K562 (cell line): ENCODE measurements at regions not wholly inside any gene's neighbourhood (a gene's known extent, or its start where the extent isn't known, plus 50 kb on each side); places are given as distances from the start of the nearest gene placed in this dataset.

Source experiments
- ATAC-seq: fragments of 200-7000 bp; cut with Tn5 transposase; 3 replicates; pipeline ENCODE4 v1.9.1; 2020; ENCODE audit warnings: moderate library complexity
- BruUV-seq: library from RNA; stranded (reverse); fragments of 400-500 nt; replicated peaks from 2 replicates; lab custom pipeline; 2021; lab: Mats Ljungman, UMichigan
- CTCF ChIA-PET: fragments of 300-600 bp; formaldehyde crosslinking; extraction: SDS; loops from one replicate; lab custom pipeline; 2021; ENCODE audit warnings: low intra/inter-chr PET ratio; lab: Yijun Ruan, JAX
- POLR2A ChIA-PET: fragments of 300-600, 350-650 bp; sonication (Branson Sonifier 250); formaldehyde crosslinking; extraction: SDS; loops from one replicate; lab custom pipeline; 2021; ENCODE audit warnings: antibody characterized with exemption, inconsistent platforms; lab: Yijun Ruan, JAX
- DNase-seq, 4 experiments: peaks; one replicate each; pipeline versions ENCODE4 v3.0.0 to v3.0.0-alpha.2; 2011 to 2018; ENCODE audit warnings: low spot score in 3 of 4, mixed read lengths in 3 of 4; ENCODE audit errors: extremely low read depth in 1 of 4
- FAIRE-seq: peaks from 2 replicates; lab custom pipeline; 2011; peaks lifted over from hg19 to GRCh38; lab: Jason Lieb, UNC
- H2AFZ ChIP-seq: 2 replicates; pipeline ENCODE4 v1.6.0; 2011; ENCODE audit warnings: low read depth, low read length, control low read depth, inconsistent platforms
- H3K27ac ChIP-seq: fragments of 200-600 bp; 3 replicates; pipeline ENCODE4 v1.8.0; 2011; ENCODE audit warnings: low read depth, mild to moderate bottlenecking, control low read depth, inconsistent platforms, low read length, moderate library complexity, mixed read lengths; ENCODE audit errors: extremely low read depth
- H3K27me3 ChIP-seq, 2 experiments: fragments of 300-600 bp in 1 of 2; 2 replicates in 1 of 2; 3 replicates in 1 of 2; pipeline versions ENCODE4 v1.6.0 to v1.8.0; 2011; ENCODE audit warnings: inconsistent platforms in 2 of 2, low read length in 2 of 2, mild to moderate bottlenecking in 1 of 2, mixed read lengths in 1 of 2, moderate library complexity in 1 of 2; ENCODE audit not compliant: control insufficient read depth in 2 of 2, insufficient read depth in 2 of 2
- H3K36me3 ChIP-seq: fragments of 300-600 bp; 3 replicates; pipeline ENCODE4 v1.8.0; 2011; ENCODE audit warnings: mild to moderate bottlenecking, low read length, inconsistent platforms; ENCODE audit not compliant: control insufficient read depth, insufficient read depth
- H3K4me1 ChIP-seq, 2 experiments: fragments of 200-600 bp in 1 of 2; replicated peaks in 1 of 2; 2 replicates in 1 of 2; 3 replicates in 1 of 2; pipeline versions ENCODE4 v1.5.1 to v1.8.0; 2011; ENCODE audit warnings: inconsistent platforms in 2 of 2, low read length in 2 of 2, mild to moderate bottlenecking in 1 of 2, mixed read lengths in 1 of 2, moderate library complexity in 1 of 2; ENCODE audit not compliant: control insufficient read depth in 2 of 2, insufficient read depth in 2 of 2
- H3K4me2 ChIP-seq: 2 replicates; pipeline ENCODE4 v1.6.1; 2011; ENCODE audit warnings: low read length, control low read depth, inconsistent platforms, mixed read lengths; ENCODE audit not compliant: insufficient read depth
- H3K4me3 ChIP-seq: fragments of 200-600 bp; sonication (generic), shearing (Covaris generic); 2 replicates; pipeline ENCODE4 v1.5.1; 2016; ENCODE audit warnings: control low read depth, inconsistent platforms
- H3K79me2 ChIP-seq: fragments of 200-600 bp; 3 replicates; pipeline ENCODE4 v1.8.0; 2011; ENCODE audit warnings: low read length, inconsistent platforms; ENCODE audit not compliant: control insufficient read depth, insufficient read depth
- H3K9ac ChIP-seq, 2 experiments: 2 replicates each; pipeline versions ENCODE4 v1.6.0 to v1.6.1; 2011; ENCODE audit warnings: low read depth in 2 of 2, low read length in 2 of 2, control low read depth in 1 of 2, inconsistent platforms in 1 of 2, mild to moderate bottlenecking in 1 of 2, mixed read lengths in 1 of 2; ENCODE audit not compliant: insufficient read depth in 1 of 2
- H3K9me1 ChIP-seq: one replicate; pipeline ENCODE4 v1.6.0; 2011; ENCODE audit warnings: inconsistent platforms, mild to moderate bottlenecking, low read length, moderate library complexity; ENCODE audit not compliant: control insufficient read depth, insufficient read depth
- H3K9me3 ChIP-seq: replicated peaks from 2 replicates; pipeline ENCODE4 v1.5.1; 2011; ENCODE audit warnings: low read depth, low read length, inconsistent platforms; ENCODE audit not compliant: control insufficient read depth, insufficient read depth
- H4K20me1 ChIP-seq: replicated peaks from 2 replicates; pipeline ENCODE4 v1.6.1; 2011; ENCODE audit warnings: low read length, inconsistent platforms, mixed read lengths; ENCODE audit not compliant: control insufficient read depth, insufficient read depth
- FOXP4 ChIP-seq: sonication (generic); formaldehyde crosslinking; IDR thresholded peaks from 2 replicates; pipeline ENCODE4 v1.8.0; 2022; ENCODE audit warnings: mild to moderate bottlenecking, missing genetic modification reagents, borderline replicate concordance
- GATA2 ChIP-seq: sonication (generic); formaldehyde crosslinking; IDR thresholded peaks from 2 replicates; pipeline ENCODE4 v1.4.0; 2020; ENCODE audit warnings: mild to moderate bottlenecking, missing genetic modification reagents
- HMBOX1 ChIP-seq: sonication (generic); IDR thresholded peaks from 2 replicates; pipeline ENCODE4 v1.6.1; 2016
- ILK ChIP-seq: fragments of 450-650 bp; IDR thresholded peaks from 2 replicates; pipeline ENCODE4 v1.6.1; 2016; ENCODE audit warnings: missing genetic modification characterization, low read depth, mild to moderate bottlenecking, missing compliant biosample characterization, moderate library complexity, borderline replicate concordance
- KLF1 ChIP-seq: fragments of 450-650 bp; IDR thresholded peaks from 2 replicates; pipeline ENCODE4 v1.6.1; 2016; ENCODE audit warnings: missing genetic modification characterization, missing compliant biosample characterization
- MXI1 ChIP-seq: IDR thresholded peaks from 2 replicates; pipeline ENCODE4 v1.6.1; 2011; ENCODE audit warnings: low read depth, mild to moderate bottlenecking, improper control_type of control experiment, low read length
- SAFB ChIP-seq: fragments of 200-400 bp; formaldehyde crosslinking; IDR thresholded peaks from 2 replicates; pipeline ENCODE4 v1.6.1; 2017; ENCODE audit warnings: low read depth, low read length, borderline replicate concordance
- TAF9B ChIP-seq: fragments of 450-650 bp; IDR thresholded peaks from 2 replicates; pipeline ENCODE4 v1.6.1; 2018; ENCODE audit warnings: mild to moderate bottlenecking; ENCODE audit not compliant: partially characterized antibody
- VEZF1 ChIP-seq: fragments of 200-800 bp; sonication (Bioruptor generic); IDR thresholded peaks from 2 replicates; pipeline ENCODE4 v1.6.1; 2017; ENCODE audit warnings: missing genetic modification characterization, missing compliant biosample characterization
- ZNF121 ChIP-seq: sonication (generic); formaldehyde crosslinking; conservative IDR thresholded peaks from 2 replicates; pipeline ENCODE4 v1.8.0; 2022; ENCODE audit warnings: missing genetic modification reagents
- ZNF311 ChIP-seq: fragments of 250-450 bp; sonication (Bioruptor Pico); IDR thresholded peaks from 2 replicates; pipeline ENCODE4 v1.4.0; 2020; ENCODE audit warnings: mild to moderate bottlenecking, moderate library complexity
- WGBS: fragments of 100-300 bp; shearing (Covaris generic); methylation state at CpG from one replicate; pipeline ENCODE4 v1.1.6; 2016; ENCODE audit warnings: low coverage, mixed read lengths; ENCODE audit not compliant: insufficient coverage; ENCODE audit errors: missing lambda C conversion rate; 5-methylcytosine and 5-hydroxymethylcytosine counted together
- in situ Hi-C: fragments of 300-500 bp; cut with MboI; formaldehyde crosslinking; loops from 4 replicates; pipeline ENCODE4 v1.15.0; 2018; ENCODE audit warnings: inconsistent platforms, mixed read lengths
- intact Hi-C: fragments of 100-400 bp; cut with micrococcal nuclease; formaldehyde crosslinking; loops from 2 replicates; pipeline ENCODE4 v1.14.2; 2022
- TF ChIP-seq, protein P1 (sequence below): fragments of 450-650 bp; formaldehyde crosslinking; IDR thresholded peaks from 2 replicates; pipeline ENCODE4 v1.4.0; 2020; ENCODE audit warnings: mild to moderate bottlenecking
- TF ChIP-seq, protein P2 (sequence below): fragments of 250-450 bp; sonication (Bioruptor Pico); IDR thresholded peaks from 2 replicates; pipeline ENCODE4 v1.6.1; 2021; ENCODE audit warnings: mild to moderate bottlenecking

GRCh38 chr6:82062219-82062618 is 185.3 kb downstream of the IBTK start:
- Histone ChIP-seq H3K9ac (no peak overlapping the region), H3K4me3 (no peak overlapping the region), H4K20me1 (no peaks in the 10 kb centered on the region), H3K9me1 (no peaks in the 10 kb centered on the region), H3K4me2 (no peak overlapping the region), H3K79me2 (no peaks in the 10 kb centered on the region), H2AFZ (no peak overlapping the region), H3K27me3 (no peaks in the 10 kb centered on the region; a peak in 1 of 5 replicates), H3K27ac (no peak overlapping the region), H3K9me3 (no peaks in the 10 kb centered on the region)
- BruUV-seq, result no TSS peak
- ATAC-seq (no peak), FAIRE-seq (no peak)
- CTCF ChIA-PET, result no interaction called here
- under 1% methylated on average over 7 of the region's 7 CpGs for WGBS
- POLR2A ChIA-PET, result interaction anchor here (1.0 kb wide), 1 partner anchor 22 kb away, joined by 3 read pairs; no protein-coding TSS in a partner anchor
- intact Hi-C loops, result no loop called here
- TF ChIP-seq SAFB (no peak), ILK (tag) (no peak), FOXP4 (CRISPR knock-in tag) (no peak), KLF1 (no peak), ZNF121 (CRISPR knock-in tag) (no peak), HMBOX1 (no peak), GATA2 (CRISPR knock-in tag) (no peak), TAF9B (no peak), ZNF311 (no peak), MXI1 (no peak), VEZF1 (no peak)
- TF ChIP-seq, protein P1, sequence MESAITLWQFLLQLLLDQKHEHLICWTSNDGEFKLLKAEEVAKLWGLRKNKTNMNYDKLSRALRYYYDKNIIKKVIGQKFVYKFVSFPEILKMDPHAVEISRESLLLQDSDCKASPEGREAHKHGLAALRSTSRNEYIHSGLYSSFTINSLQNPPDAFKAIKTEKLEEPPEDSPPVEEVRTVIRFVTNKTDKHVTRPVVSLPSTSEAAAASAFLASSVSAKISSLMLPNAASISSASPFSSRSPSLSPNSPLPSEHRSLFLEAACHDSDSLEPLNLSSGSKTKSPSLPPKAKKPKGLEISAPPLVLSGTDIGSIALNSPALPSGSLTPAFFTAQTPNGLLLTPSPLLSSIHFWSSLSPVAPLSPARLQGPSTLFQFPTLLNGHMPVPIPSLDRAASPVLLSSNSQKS, result no peak
- TF ChIP-seq, protein P2, sequence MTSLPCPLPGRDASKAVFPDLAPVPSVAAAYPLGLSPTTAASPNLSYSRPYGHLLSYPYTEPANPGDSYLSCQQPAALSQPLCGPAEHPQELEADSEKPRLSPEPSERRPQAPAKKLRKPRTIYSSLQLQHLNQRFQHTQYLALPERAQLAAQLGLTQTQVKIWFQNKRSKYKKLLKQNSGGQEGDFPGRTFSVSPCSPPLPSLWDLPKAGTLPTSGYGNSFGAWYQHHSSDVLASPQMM (CRISPR knock-in tag), result no peak
- TF ChIP-seq, all 486 proteins: peak for 0
- DNase-seq, result no peak
- H3K4me1 ChIP-seq, result no peaks in the 10 kb centered on the region
- in situ Hi-C loops, result no loop called here
- no peaks in the 10 kb centered on the region for H3K36me3 ChIP-seq
